GM13977 (cell line): ENCODE measurements at regions not wholly inside any gene's neighbourhood (a gene's known extent, or its start where the extent isn't known, plus 50 kb on each side); places are given as distances from the start of the nearest gene placed in this dataset.
A peak's percentile ranks its signal among the peaks of the same experiment; 100 is the strongest.

Experiments
- DNase-seq: peaks from one replicate; pipeline ENCODE4 v3.0.0; 2012; ENCODE audit warnings: low spot score
- CTCF ChIP-seq: IDR thresholded peaks from 2 replicates; pipeline ENCODE4 v1.5.1; 2012; ENCODE audit warnings: mild to moderate bottlenecking, control low read depth; ENCODE audit not compliant: insufficient read depth; ENCODE audit errors: extremely low read depth, missing control alignments
- in situ Hi-C: fragments of 300-500 bp; cut with MboI; formaldehyde crosslinking; loops from one replicate; pipeline ENCODE4 v1.12.0; 2022; ENCODE audit warnings: low sequenced_read_pairs, low pct_unique_long_range_greater_than_20kb, mixed read lengths, inconsistent platforms; ENCODE audit not compliant: unreplicated experiment

- in situ Hi-C loops, result no loop called here
- no peak for DNase-seq
- peak; percentile 15 for TF ChIP-seq CTCF
Measured at GRCh38 chr4:10186228-10187214, 69.9 kb upstream of the WDR1 start.

GRCh38 chr4:10185518-10186227, 69.1 kb upstream of the WDR1 start:
- no peak for DNase-seq
- TF ChIP-seq CTCF, result no peak
- in situ Hi-C loops, result no loop called here

GRCh38 chr4:10184501-10184938, 67.9 kb upstream of the WDR1 start:
- in situ Hi-C loops, result no loop called here
- TF ChIP-seq CTCF, result no peak
- DNase-seq, result no peak

GRCh38 chr4:10184041-10184440, 67.4 kb upstream of the WDR1 start:
- no peak for DNase-seq
- TF ChIP-seq CTCF, result no peak
- in situ Hi-C loops, result no loop called here

- in situ Hi-C loops, result no loop called here
- no peak for DNase-seq
- TF ChIP-seq CTCF, result no peak
Measured at GRCh38 chr4:10183462-10183861, 66.9 kb upstream of the WDR1 start.

GRCh38 chr4:10182446-10183424, 66.1 kb upstream of the WDR1 start:
- in situ Hi-C loops, result no loop called here
- TF ChIP-seq CTCF, result no peak
- no peak for DNase-seq
